ENCODE measurements at regions not wholly inside any gene's neighbourhood (a gene's known extent, or its start where the extent isn't known, plus 50 kb on each side); places are given as distances from the start of the nearest gene placed in this dataset.

- Histone ChIP-seq H3K27me3 (ENCODE audit: control insufficient read depth, extremely low read depth, insufficient read depth, low read length) (no peaks in the 10 kb centered on the region), H3K9me3 (ENCODE audit: control insufficient read depth, low read depth, low read length) (no peaks in the 10 kb centered on the region), H3K4me1 (ENCODE audit: control insufficient read depth, extremely low read depth, insufficient read depth, low read length) (no peaks in the 10 kb centered on the region), H3K27ac (ENCODE audit: control insufficient read depth, insufficient read depth, low read length) (no peak overlapping the region), H2AFZ (ENCODE audit: control insufficient read depth, low read length) (no peak overlapping the region), H3K4me3 (ENCODE audit: control insufficient read depth in 2 of 3, extremely low read depth in 1 of 3, insufficient read depth in 2 of 3, low read depth in 1 of 3, low read length in 3 of 3) (no peak overlapping the region), H3K9me1 (ENCODE audit: control insufficient read depth, extremely low read depth, insufficient read depth, low read length) (no peaks in the 10 kb centered on the region), H3K4me2 (ENCODE audit: control insufficient read depth, extremely low read depth, insufficient read depth, low read depth, low read length) (no peak overlapping the region), H4K20me1 (ENCODE audit: control insufficient read depth, extremely low read depth, insufficient read depth, low read length) (no peaks in the 10 kb centered on the region), H3K9ac (ENCODE audit: control insufficient read depth, extremely low read depth, insufficient read depth, low read length) (no peak overlapping the region), H3K79me2 (ENCODE audit: control insufficient read depth, insufficient read depth, low read length) (no peaks in the 10 kb centered on the region), H3K36me3 (ENCODE audit: control insufficient read depth in 2 of 2, extremely low read depth in 1 of 2, insufficient read depth in 2 of 2, low read length in 2 of 2) (no peaks in the 10 kb centered on the region)
- FAIRE-seq, result no peak
- DNase-seq (ENCODE audit: low read depth, low spot score), result no peak
- dilution Hi-C loops (cut with MboI; ENCODE audit: extremely low pct_ligation_motif_present, low sequenced_read_pairs), result no loop called here
- TF ChIP-seq, protein P1, sequence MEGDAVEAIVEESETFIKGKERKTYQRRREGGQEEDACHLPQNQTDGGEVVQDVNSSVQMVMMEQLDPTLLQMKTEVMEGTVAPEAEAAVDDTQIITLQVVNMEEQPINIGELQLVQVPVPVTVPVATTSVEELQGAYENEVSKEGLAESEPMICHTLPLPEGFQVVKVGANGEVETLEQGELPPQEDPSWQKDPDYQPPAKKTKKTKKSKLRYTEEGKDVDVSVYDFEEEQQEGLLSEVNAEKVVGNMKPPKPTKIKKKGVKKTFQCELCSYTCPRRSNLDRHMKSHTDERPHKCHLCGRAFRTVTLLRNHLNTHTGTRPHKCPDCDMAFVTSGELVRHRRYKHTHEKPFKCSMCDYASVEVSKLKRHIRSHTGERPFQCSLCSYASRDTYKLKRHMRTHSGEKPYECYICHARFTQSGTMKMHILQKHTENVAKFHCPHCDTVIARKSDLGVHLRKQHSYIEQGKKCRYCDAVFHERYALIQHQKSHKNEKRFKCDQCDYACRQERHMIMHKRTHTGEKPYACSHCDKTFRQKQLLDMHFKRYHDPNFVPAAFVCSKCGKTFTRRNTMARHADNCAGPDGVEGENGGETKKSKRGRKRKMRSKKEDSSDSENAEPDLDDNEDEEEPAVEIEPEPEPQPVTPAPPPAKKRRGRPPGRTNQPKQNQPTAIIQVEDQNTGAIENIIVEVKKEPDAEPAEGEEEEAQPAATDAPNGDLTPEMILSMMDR (optimal IDR thresholded peaks at IDR 0.05 in 1 of 3, IDR thresholded peaks at IDR 0.05 in 1 of 3, conservative IDR thresholded peaks at IDR 0.05 in 1 of 3; ENCODE audit: extremely low read depth in 1 of 3, insufficient read depth in 2 of 3, low read length in 3 of 3), result no peak
- no peak for TF ChIP-seq EZH2 (IDR thresholded peaks at IDR 0.05; ENCODE audit: low read length)
Observed at GRCh38 chr5:67390935-67391334, 194.3 kb upstream of the CD180 start.

DNA sequence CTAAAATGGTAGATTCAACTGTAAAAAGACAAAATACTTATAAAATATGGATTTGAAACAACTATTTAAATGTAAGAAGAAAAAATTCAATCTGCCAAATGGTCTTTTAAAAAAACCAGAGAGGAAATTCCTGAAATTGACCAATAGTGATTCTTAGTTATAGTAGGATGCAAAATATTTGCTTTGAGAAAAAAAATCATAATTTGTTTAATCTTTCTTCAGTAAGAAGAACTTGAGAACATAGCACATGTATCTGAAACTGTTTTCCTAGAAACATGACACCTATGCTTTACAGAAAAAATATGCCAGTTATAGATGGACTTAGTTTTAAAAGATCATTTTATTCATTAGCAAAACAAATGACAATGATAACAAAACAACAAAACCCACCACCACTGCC lies 186.9 kb upstream of the CD180 start:
- no peaks in the 10 kb centered on the region for H3K9me1 ChIP-seq (ENCODE audit: control insufficient read depth, extremely low read depth, insufficient read depth, low read length)
- H2AFZ ChIP-seq (ENCODE audit: control insufficient read depth, low read length), result no peak overlapping the region
- TF ChIP-seq, protein P1 (optimal IDR thresholded peaks at IDR 0.05 in 1 of 3, IDR thresholded peaks at IDR 0.05 in 1 of 3, conservative IDR thresholded peaks at IDR 0.05 in 1 of 3; ENCODE audit: extremely low read depth in 1 of 3, insufficient read depth in 2 of 3, low read length in 3 of 3), result no peak
- TF ChIP-seq EZH2 (IDR thresholded peaks at IDR 0.05; ENCODE audit: low read length), result no peak
- DNase-seq (ENCODE audit: low read depth, low spot score) (no peak), FAIRE-seq (no peak)
- H3K9me3 ChIP-seq (ENCODE audit: control insufficient read depth, low read depth, low read length), result no peaks in the 10 kb centered on the region
- H3K4me3 ChIP-seq (ENCODE audit: control insufficient read depth in 2 of 3, extremely low read depth in 1 of 3, insufficient read depth in 2 of 3, low read depth in 1 of 3, low read length in 3 of 3), result no peak overlapping the region
- H3K4me2 ChIP-seq (ENCODE audit: control insufficient read depth, extremely low read depth, insufficient read depth, low read depth, low read length), result no peak overlapping the region
- peaks cover under 1% of the 10 kb centered on the region for H3K4me1 ChIP-seq (ENCODE audit: control insufficient read depth, extremely low read depth, insufficient read depth, low read length)
- no peaks in the 10 kb centered on the region for H3K79me2 ChIP-seq (ENCODE audit: control insufficient read depth, insufficient read depth, low read length)
- H3K9ac ChIP-seq (ENCODE audit: control insufficient read depth, extremely low read depth, insufficient read depth, low read length), result no peak overlapping the region
- dilution Hi-C loops (cut with MboI; ENCODE audit: extremely low pct_ligation_motif_present, low sequenced_read_pairs), result no loop called here
- H4K20me1 ChIP-seq (ENCODE audit: control insufficient read depth, extremely low read depth, insufficient read depth, low read length), result no peaks in the 10 kb centered on the region
- no peak overlapping the region for H3K27ac ChIP-seq (ENCODE audit: control insufficient read depth, insufficient read depth, low read length)
- no peaks in the 10 kb centered on the region for H3K36me3 ChIP-seq (ENCODE audit: control insufficient read depth in 2 of 2, extremely low read depth in 1 of 2, insufficient read depth in 2 of 2, low read length in 2 of 2)
- no peaks in the 10 kb centered on the region for H3K27me3 ChIP-seq (ENCODE audit: control insufficient read depth, extremely low read depth, insufficient read depth, low read length)
